Karpas-422 (cell line): ENCODE measurements at regions not wholly inside any gene's neighbourhood (a gene's known extent, or its start where the extent isn't known, plus 50 kb on each side); places are given as distances from the start of the nearest gene placed in this dataset.

Source experiments
- DNase-seq: peaks from one replicate; pipeline ENCODE4 v3.0.0-alpha.2; 2015
- H2AFZ ChIP-seq: fragments of 200-600 bp; sonication (generic); 2 replicates; pipeline ENCODE4 v1.6.1; 2014; ENCODE audit warnings: antibody characterized with exemption, low read length, mixed read lengths
- H3K27ac ChIP-seq: fragments of 200-600 bp; sonication (generic); 2 replicates; pipeline ENCODE4 v1.5.1; 2014; ENCODE audit warnings: mild to moderate bottlenecking, low read length, moderate library complexity
- H3K27me3 ChIP-seq: fragments of 200-600 bp; sonication (generic); 2 replicates; pipeline ENCODE4 v1.6.1; 2014; ENCODE audit warnings: low read length, mixed read lengths
- H3K36me3 ChIP-seq: fragments of 200-600 bp; sonication (generic); 2 replicates; pipeline ENCODE4 v1.6.1; 2014; ENCODE audit warnings: low read length, mixed read lengths; ENCODE audit not compliant: insufficient read depth
- H3K4me1 ChIP-seq: fragments of 200-600 bp; sonication (generic); 2 replicates; pipeline ENCODE4 v1.6.1; 2014; ENCODE audit warnings: mild to moderate bottlenecking, low read length, mixed read lengths
- H3K4me2 ChIP-seq: fragments of 200-600 bp; sonication (generic); 2 replicates; pipeline ENCODE4 v1.6.1; 2014; ENCODE audit warnings: low read length, low read depth, mild to moderate bottlenecking; ENCODE audit not compliant: poor library complexity, severe bottlenecking
- H3K4me3 ChIP-seq: fragments of 200-600 bp; sonication (generic); 2 replicates; pipeline ENCODE4 v1.5.1; 2014; ENCODE audit warnings: mild to moderate bottlenecking, antibody characterized with exemption, low read length, mixed read lengths
- H3K79me2 ChIP-seq: fragments of 200-600 bp; sonication (generic); 2 replicates; pipeline ENCODE4 v1.6.1; 2014; ENCODE audit warnings: mild to moderate bottlenecking, low read length, mixed read lengths
- H3K9ac ChIP-seq: fragments of 200-600 bp; sonication (generic); 2 replicates; pipeline ENCODE4 v1.6.0; 2014; ENCODE audit warnings: low read length
- H3K9me2 ChIP-seq: fragments of 200-600 bp; sonication (generic), shearing (Covaris generic); replicated peaks from 2 replicates; pipeline ENCODE4 v1.6.0; 2014; ENCODE audit warnings: mild to moderate bottlenecking, low read length, moderate library complexity; ENCODE audit not compliant: insufficient read depth
- H3K9me3 ChIP-seq: fragments of 300-700, 200-600 bp; sonication (generic); 2 replicates; pipeline ENCODE4 v1.6.1; 2014; ENCODE audit warnings: low read length, mixed read lengths
- H4K20me1 ChIP-seq: fragments of 200-600 bp; sonication (generic); 2 replicates; pipeline ENCODE4 v1.6.1; 2014; ENCODE audit warnings: mild to moderate bottlenecking, antibody characterized with exemption, low read length, low read depth; ENCODE audit not compliant: insufficient read depth

GRCh38 chr18:23399067-23399466 lies 54.0 kb upstream of the RIOK3 start:
- Histone ChIP-seq H2AFZ (no peak overlapping the region), H3K27me3 (no peaks in the 10 kb centered on the region), H3K4me3 (no peak overlapping the region), H3K4me2 (no peak overlapping the region), H3K4me1 (no peaks in the 10 kb centered on the region), H3K9me2 (no peaks in the 10 kb centered on the region), H3K9ac (no peak overlapping the region), H3K36me3 (no peaks in the 10 kb centered on the region), H4K20me1 (no peaks in the 10 kb centered on the region), H3K9me3 (no peaks in the 10 kb centered on the region), H3K27ac (no peak overlapping the region), H3K79me2 (no peaks in the 10 kb centered on the region)
- DNase-seq: no peak

- Histone ChIP-seq H4K20me1 (no peaks in the 10 kb centered on the region), H3K4me2 (no peak overlapping the region), H3K79me2 (peaks cover 3% of the 10 kb centered on the region; the same call in 1 of the 2 replicates), H3K4me3 (no peak overlapping the region), H3K9me2 (no peaks in the 10 kb centered on the region), H3K36me3 (no peaks in the 10 kb centered on the region), H2AFZ (no peak overlapping the region), H3K27me3 (no peaks in the 10 kb centered on the region), H3K9me3 (no peaks in the 10 kb centered on the region), H3K9ac (no peak overlapping the region), H3K4me1 (no peaks in the 10 kb centered on the region), H3K27ac (no peak overlapping the region)
- DNase-seq: no peak
Measured at GRCh38 chr18:23400918-23401317, 52.2 kb upstream of the RIOK3 start.

GRCh38 chr18:23401400-23402347 lies 51.4 kb upstream of the RIOK3 start:
- Histone ChIP-seq H3K4me2 (no peak overlapping the region), H3K79me2 (peaks cover 3% of the 10 kb centered on the region; the same call in 1 of the 2 replicates), H3K27ac (no peak overlapping the region), H3K27me3 (no peaks in the 10 kb centered on the region), H3K4me1 (no peaks in the 10 kb centered on the region), H3K9me3 (no peaks in the 10 kb centered on the region), H3K9ac (no peak overlapping the region), H3K9me2 (no peaks in the 10 kb centered on the region), H3K36me3 (no peaks in the 10 kb centered on the region), H4K20me1 (no peaks in the 10 kb centered on the region), H3K4me3 (no peak overlapping the region), H2AFZ (no peak overlapping the region)
- no peak for DNase-seq
